HG02970 (cell line): ENCODE measurements at regions not wholly inside any gene's neighbourhood (a gene's known extent, or its start where the extent isn't known, plus 50 kb on each side); places are given as distances from the start of the nearest gene placed in this dataset.

Experiments
- ATAC-seq: cut with Tn5 transposase; IDR thresholded peaks from one replicate; pipeline ENCODE4 v1.9.1; 2021; ENCODE audit warnings: mild to moderate bottlenecking, moderate library complexity, moderate number of reproducible peaks; ENCODE audit not compliant: unreplicated experiment, low FRiP score

DNA sequence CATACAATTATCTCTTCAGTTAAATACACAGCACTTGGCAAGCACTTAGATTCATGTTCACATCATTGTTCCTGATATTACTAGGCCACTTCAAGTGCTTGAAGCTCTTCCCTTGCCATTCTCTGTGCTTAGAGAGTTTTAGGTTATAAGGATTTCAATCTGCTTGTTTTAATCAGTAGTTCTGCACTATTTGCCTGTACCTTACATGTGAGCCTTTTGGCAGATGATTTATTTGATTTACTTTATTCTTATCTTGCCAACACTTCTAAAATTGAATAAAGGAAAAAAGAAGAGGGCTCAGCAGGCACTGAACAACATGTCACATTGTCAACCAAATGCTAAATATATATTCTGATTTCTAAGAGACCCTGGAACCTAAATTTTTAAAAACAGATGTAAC lies 363.8 kb upstream of the USP15 start:
- no peak for ATAC-seq

DNA sequence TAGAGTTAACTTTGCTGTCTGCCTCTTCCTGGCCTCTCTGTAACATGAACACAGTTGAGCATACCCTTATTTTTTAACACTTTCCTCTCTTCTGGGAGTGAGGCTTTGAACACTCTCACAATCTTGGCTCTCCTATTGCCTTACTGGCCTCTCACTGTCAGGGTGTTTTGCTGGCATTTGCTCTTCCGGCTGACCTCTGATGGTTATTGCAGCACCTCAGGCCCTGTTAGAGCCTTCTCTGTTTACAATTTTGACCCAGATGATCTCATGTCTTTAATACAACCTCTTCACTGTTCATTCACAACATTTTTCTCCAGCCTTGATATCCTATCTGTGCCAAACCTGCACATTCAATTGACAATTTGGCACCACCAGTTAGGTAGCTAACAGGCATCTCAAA lies 357.8 kb upstream of the USP15 start:
- no peak for ATAC-seq

DNA sequence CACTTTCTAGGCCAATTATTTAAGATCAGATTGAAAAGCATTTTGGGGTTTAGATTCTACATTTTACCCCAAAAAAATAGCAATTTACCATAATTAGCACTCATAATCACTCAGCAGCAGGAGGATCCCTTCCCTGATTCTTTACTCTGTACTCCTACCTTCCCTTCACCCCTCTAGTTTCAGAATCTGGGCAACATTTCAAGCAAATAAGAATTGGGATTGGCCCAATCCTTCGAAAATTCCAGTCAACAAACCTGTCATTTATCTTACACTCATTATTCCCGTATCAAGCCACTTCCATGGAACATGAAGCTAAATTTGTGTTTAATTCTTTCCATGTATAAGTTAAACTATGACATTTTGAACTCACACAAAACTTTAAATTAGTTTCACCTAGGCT lies 349.1 kb upstream of the USP15 start:
- no peak for ATAC-seq

DNA sequence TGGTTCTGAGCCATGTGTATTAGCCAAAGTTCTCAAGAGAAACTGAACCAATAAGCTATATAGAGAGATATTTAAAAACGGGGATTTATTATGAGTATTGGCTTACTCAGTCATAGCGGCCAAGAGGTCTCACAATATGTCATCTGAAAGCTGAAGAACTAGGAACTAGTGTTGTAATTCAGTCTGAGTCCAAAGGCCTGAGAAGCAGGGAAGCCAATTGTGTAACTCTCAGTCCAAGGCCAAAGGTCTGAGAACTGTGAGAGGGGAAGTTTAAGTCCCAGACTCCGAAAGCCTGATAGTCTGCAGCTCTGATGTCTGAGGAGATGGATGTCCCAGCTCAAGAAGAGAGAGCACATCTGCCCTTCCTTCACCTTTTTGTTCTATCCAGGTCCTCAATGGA lies 344.8 kb upstream of the USP15 start:
- no peak for ATAC-seq

DNA sequence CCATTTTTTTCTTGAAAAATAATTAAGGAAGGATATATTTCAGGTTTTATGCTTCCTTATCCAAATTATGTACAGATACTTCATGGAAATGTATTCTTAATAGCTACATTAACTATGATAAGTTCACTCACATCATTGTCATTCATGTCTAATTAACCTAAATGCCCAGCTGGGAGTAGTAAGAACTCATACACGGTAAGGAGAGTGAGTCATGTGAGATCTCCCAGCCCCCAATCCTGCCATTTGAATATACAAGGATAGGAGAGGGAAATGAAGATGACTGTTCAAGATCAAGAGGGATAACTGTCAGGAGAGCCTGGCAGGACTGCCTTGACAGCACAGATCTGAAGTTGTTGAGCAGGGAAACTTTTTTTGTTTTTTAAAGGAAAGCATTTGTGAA lies 343.4 kb upstream of the USP15 start:
- no peak for ATAC-seq

DNA sequence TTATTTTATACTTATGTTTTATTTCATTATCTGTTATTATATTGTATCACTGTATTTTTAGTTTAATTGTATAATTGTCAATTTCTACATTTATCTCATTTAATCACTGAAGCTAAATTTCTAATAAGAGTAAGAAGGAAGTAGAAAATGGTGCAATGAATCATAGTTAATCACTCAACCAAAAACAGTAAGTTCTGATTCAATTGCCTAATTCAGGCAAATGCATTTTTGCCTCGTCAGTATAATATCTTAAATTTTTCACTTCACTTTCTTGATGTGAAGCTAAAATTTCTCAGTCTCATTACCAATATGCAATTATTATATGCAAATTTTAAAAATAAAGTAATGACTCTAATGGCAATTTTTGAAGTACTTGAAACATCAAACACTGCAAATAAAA lies 340.5 kb upstream of the USP15 start:
- ATAC-seq: no peak

DNA sequence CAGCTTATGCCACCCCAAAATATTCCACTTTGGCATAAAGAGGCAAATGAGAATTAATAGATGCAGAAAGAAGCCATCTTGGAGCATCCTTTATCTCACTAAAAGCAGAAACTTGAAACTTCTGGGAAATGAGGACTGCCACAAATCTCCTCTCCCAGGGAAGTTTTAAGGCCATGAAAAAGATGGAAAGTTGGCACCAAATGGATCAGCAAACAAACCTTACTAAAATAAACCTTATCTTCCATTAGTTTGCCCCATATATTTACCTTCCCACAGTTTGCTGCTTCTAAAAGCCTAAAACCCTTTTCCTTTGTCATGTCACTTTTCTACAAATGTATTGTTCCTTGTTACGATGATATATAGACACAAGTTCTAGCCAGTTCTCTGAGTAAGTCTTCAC lies 340.0 kb upstream of the USP15 start:
- no peak for ATAC-seq

DNA sequence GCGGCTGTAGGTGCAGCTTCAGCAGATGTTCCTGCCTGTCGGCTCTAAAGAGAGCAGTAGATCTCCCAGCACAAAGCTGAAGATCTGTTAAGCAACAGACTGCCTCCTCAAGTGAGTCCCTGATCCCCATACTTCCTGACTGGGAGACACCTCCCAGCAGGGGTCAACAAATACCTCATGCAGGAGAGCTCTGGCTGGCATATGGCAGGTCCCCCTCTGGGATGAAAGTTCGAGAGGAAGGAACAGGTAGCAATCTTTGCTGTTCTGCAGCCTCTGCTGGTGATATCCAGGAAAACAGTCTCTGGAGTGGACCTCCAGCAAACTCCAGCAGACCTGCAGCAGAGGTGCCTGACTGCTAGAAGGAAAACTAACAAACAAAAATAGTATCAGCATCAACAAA lies 337.1 kb upstream of the USP15 start:
- no peak for ATAC-seq

DNA sequence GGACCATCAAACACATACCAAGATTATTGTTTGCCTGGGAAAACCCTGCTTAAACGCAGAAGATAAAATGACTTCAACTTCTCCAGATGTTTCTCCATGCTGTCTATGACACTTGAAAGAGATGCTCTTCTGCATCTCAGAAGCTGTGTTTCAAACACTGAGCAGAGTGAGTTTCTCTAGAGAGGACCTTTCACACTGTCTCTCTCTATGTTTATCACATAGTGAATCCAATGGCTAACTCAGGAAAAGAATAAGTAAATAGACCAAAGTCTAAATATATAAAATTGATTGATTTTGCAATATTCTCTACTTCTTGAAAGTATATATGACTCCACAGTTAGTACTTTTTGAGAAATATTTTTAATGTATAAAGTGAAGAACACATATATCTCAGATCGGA lies 325.6 kb upstream of the USP15 start:
- no peak for ATAC-seq

DNA sequence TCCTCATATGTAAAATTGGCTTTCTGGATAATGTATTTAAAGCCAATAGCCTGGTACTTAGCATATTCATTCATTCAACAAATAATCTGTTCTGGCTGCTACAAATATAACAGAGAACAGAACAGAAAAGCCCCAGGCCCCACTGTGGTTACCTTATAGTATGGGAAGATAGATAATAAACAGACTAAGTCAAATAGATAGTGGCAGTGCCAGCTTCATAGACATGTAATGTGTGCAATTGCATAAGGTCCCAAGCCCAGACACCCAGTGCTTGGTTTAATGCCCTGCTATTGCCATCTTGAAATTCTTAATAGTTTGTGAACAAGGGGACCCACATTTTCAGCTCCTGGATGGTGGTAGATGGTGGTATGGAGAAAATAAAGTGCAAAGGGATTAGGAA lies 320.2 kb upstream of the USP15 start:
- ATAC-seq: no peak

DNA sequence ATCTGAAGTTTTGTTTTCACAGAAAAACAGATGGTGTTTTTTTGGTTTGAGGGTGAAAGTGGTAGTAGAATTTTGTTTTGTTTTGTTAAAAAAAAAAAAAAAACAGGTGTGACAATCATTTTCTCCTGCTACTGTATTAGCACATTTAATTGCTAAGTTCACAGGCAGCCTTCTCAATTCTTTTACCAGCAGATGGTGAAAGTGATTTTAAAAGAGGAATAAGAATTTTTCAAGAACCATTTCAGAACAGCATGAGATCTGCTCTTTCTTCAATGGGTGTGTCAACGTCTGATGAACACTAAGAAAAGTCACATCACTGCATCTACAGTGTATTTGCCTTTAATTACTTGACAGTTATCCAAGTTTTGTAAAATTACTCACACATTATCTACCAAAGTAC lies 303.7 kb upstream of the USP15 start:
- no peak for ATAC-seq

DNA sequence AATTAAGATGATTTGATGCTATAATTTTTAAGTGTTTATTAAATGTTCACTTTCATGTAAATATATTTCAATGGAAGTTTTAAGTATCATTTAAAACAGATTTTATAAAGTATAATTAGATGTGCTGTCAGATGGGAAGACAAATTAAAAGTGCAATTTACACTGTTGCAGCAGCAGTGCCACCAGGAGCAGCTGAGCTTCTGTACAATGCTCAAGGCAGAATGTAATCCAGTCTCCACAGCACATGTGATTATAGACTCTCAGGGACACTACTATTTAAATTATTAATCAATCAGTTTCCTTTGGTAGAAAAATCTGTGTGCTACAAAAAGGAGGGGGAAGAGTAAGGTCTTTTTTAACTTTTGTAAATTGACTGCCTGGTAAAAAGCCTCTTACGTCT lies 285.7 kb upstream of the USP15 start:
- no peak for ATAC-seq

DNA sequence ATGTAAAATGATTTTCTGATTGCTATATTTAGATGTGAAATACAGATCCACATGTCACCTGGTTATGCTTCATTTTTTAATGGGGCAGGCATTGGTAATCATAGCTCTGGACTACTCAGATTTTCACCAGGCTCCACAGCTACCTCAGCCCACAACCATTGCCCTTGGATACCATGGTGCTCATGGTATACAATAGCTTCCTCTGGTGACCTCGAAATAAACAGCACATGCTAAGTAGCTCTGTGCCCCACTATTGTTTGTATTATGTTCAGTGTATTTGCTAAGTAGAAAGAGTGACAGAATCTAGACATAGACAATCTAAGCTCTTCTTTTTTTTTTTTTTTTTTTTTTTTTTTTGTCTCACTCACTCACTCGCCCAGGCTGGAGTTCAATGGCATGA lies 274.4 kb upstream of the USP15 start:
- no peak for ATAC-seq

DNA sequence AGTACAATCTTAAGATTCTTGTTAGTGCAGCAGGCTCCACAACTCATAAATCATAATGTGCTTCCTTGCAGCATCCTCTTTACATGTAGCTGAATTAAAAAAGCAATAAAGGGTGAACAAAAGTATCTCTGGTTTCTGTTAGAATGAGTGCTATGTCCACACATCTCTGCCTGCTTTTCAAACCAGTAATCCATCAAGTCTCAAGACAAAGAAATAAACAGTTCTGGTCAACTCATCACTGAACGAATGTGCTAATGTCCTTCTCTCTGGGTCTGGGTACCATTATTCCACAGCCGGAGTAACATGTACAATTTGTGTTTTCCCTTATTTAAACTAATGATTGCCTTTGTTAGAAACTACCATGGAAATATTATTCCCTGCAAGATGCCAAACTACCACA lies 273.0 kb upstream of the USP15 start:
- no peak for ATAC-seq

DNA sequence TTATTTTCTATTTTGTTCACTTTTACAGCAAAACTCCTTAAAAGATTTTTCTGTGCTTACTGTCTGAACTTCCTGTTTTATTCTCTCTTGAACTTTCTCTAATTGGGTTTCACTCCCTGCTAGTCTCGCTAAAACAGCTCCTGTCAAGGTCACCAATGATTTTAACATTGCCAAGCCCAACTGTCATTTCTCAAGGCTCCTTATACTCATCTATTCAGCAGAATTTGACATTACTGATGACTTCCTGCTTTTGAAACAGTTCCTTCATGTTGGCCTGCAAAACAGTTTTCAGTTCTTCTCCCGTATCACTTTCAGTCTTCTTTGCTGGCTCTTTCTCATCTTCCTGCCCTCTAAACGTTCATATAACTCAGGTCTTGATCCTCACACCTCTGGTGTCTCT lies 268.5 kb upstream of the USP15 start:
- no peak for ATAC-seq

DNA sequence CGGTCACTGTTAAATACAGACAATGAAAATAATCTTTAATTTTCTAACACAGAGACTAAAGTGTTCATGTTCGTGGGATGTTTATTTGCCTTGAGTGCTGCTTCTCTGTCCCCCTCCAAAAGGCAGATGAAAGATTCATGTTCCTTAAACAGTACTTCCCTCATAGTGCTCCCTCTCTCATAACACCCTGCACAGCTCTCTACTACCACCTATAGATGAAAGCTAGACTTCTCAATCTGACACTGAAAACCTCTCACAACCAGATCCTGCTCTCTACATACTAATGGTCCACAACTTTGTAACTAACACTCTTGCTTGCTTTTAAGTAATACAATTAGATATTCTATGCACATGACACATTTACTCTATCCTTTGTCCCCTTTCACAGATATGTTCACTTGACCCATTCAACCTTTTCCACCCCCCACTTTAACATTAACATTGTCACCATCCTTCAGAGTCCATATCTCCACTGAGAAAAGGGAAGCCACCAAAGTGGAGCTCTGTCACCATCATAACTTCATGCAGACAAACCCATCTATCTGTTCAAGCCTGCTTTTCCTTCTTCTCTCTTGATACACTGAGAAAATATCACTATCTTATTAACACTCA lies 266.4 kb upstream of the USP15 start:
- no peak for ATAC-seq

DNA sequence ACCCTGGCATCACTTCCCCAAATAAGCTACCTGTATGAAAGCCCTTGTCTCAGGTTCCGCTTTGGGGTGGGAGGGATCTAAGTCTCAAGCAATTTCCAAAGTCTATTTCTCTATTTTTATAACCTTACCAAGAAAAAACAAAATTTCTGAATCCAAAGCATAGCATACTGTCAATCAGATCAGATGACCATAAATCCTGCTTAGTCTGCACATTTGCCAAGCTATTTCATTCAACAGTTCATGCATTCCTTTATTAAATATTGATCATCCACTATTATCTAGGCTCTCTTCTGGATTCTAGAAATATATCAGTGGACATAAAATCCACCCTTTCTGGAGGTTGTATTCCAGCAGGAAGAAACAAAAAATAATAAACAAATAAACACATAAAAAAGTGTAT lies 263.5 kb upstream of the USP15 start:
- no peak for ATAC-seq

DNA sequence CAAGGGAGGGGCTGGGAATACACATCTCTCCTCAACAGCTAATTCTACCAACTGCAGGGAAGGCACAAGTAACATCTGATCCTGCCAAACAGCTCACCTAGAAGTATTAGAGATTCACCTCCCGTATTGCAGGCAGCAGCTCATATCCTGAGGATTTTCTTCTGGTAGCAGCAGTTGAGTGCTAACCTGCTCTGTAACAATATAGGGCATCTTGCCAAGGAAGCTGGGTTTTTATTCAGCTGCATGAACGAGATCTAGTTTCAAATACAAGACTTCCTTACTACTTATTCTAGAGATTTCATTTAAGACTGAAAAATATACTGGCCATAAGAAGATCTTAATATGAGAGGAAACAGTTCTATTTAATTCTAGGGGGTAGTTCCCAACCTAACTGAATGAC lies 261.4 kb upstream of the USP15 start:
- ATAC-seq: no peak

DNA sequence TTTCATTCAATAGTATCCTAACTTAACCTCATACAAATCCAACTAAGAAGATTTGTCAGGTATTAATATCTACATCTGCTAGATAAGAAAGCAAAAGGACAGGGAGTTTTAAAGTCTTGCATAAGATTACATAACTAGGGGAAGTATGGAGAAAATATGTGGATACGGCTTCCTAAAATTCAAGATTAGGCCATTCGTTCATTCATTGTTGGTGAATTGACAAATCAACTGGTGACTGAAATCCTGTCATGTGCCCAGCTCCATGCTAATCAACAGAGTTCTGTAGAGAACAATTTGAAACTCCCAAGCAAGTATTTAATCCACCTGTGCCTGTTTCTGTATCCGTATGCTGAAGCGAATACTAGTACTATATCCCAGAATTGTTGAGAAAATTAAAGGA lies 260.9 kb upstream of the USP15 start:
- no peak for ATAC-seq

DNA sequence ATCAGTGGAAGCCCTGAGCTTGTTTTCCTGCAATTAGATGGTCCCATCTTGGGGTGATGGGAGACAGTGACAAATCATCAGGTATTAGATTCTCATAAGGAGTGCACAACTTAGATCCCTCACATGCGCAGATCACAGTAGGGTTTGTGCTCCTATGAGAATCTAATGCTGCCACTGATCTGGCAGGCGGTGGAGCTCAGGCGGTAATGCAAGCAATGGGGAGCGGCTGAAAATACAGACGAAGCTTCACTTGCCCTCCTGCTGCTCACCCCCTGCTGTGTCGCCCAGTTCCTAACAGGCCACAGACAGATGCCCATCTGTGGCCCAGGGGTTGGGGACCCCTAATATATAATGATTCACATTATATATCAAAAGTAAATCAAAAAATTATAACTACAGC lies 258.8 kb upstream of the USP15 start:
- ATAC-seq: no peak

DNA sequence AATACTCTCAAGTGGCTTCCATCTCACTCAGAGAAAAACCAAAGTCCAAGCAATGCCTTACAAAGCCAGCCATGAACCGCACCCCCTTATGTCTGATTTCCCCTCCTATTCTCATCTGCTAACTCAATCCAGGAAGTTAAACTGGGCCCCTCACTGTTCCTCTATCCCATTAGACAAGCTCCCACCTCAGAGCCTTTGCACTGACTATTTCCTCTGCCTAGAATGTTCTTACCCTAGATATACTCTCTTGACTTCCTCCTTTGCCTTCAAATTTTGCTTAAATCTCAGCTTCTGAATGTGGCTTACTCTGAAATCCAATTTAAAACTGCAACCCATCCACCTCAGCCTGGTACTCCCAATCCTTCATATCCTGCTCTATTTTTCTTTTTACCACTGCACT lies 257.0 kb upstream of the USP15 start:
- ATAC-seq: no peak

DNA sequence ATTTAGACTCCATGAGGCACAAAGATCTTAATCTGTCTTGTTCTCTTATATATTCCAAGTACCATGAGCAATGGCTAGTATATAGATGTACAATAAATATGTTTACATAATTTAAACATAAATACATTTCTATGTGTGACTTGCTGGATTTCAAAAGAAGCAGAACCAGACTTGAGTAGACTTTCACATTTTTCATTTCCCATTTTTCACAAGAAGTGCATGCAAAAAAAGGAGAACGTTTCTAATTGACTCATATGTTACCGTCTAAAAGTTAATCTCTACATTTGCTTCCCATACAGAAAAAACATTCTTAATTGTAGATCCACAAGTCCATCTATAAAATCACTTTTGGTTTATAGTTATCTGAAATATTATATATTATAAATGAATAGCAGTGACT lies 256.5 kb upstream of the USP15 start:
- ATAC-seq: no peak

DNA sequence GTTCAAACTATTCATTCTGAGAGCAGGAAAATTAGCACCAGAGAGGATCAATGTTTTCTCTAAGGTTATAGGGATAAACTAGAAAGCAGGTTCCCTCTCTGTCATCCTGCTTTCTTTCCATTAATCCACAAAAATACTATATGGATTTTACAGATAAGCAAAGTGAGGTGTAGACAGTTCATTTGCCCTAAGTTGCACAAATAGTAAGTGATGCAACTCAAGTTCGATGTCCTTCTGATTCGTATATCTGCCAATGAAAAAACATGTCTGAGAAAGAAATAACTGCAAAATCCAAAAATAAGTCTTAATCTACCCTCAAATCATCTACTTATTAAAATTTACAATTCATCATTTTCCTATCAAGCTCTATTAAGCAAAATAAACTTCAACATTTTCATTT lies 254.6 kb upstream of the USP15 start:
- no peak for ATAC-seq
